Esophagus muscularis mucosa (tissue), 4 donors: ENCODE measurements at regions not wholly inside any gene's neighbourhood (a gene's known extent, or its start where the extent isn't known, plus 50 kb on each side); places are given as distances from the start of the nearest gene placed in this dataset.
"Not testable (repeated sequence)": the region's sequence is repeated elsewhere in the genome, so short reads cannot be mapped to it uniquely, and the experiment has no call there.

Source experiments
- DNase-seq: peaks from one replicate; pipeline ENCODE4 v3.0.0-alpha.2; 2017; ENCODE audit errors: extremely low spot score
- H3K27ac ChIP-seq, 4 donors: fragments of 200-600 bp; sonication (generic); replicated peaks in 1 of 4; 1 replicate in 3 of 4; 2 replicates in 1 of 4; pipeline ENCODE4 v1.5.1; 2016 to 2019; ENCODE audit warnings: mild to moderate bottlenecking in 1 of 4
- H3K27me3 ChIP-seq, 4 donors: fragments of 200-600 bp; sonication (generic); one replicate each; pipeline versions ENCODE4 v1.5.1 to v1.6.0; 2016 to 2019
- H3K36me3 ChIP-seq, 4 donors: fragments of 200-600 bp; sonication (generic); one replicate each; pipeline ENCODE4 v1.5.1; 2016 to 2019
- H3K4me1 ChIP-seq, 4 donors: fragments of 200-600 bp; sonication (generic); one replicate each; pipeline ENCODE4 v1.5.1; 2016 to 2019
- H3K4me3 ChIP-seq, 4 donors: fragments of 200-600 bp; sonication (generic); 1 replicate in 2 of 4; 2 replicates in 2 of 4; pipeline ENCODE4 v1.5.1; 2016 to 2019; ENCODE audit warnings: mild to moderate bottlenecking in 4 of 4, moderate library complexity in 1 of 4
- H3K9me3 ChIP-seq, 4 donors: fragments of 200-600 bp; sonication (generic); 1 replicate in 3 of 4; 2 replicates in 1 of 4; pipeline ENCODE4 v1.5.1; 2016 to 2019
- CTCF ChIP-seq, 3 experiments: fragments of 200-600 bp in 2 of 3; fragments of 450-650 bp in 1 of 3; sonication (generic) in 2 of 3; IDR thresholded peaks; one replicate each; pipeline ENCODE4 v1.5.1; 2017 to 2019; ENCODE audit warnings: antibody characterized with exemption in 3 of 3, mild to moderate bottlenecking in 2 of 3, moderate library complexity in 1 of 3
- EP300 ChIP-seq: sonication (generic); formaldehyde crosslinking; IDR thresholded peaks from one replicate; pipeline ENCODE4 v1.6.1; 2017; ENCODE audit warnings: antibody characterized with exemption
- POLR2A ChIP-seq: fragments of 450-650 bp; IDR thresholded peaks from one replicate; pipeline ENCODE4 v1.6.1; 2017; ENCODE audit warnings: antibody characterized with exemption, moderate library complexity, mild to moderate bottlenecking, low read depth
- POLR2AphosphoS5 ChIP-seq, 2 donors: sonication (generic); formaldehyde crosslinking; IDR thresholded peaks; one replicate each; pipeline ENCODE4 v1.6.1; 2017; ENCODE audit warnings: antibody characterized with exemption in 2 of 2
- WGBS: methylation state at CpG from one replicate; pipeline ENCODE4 v1.1.5; 2018; 5-methylcytosine and 5-hydroxymethylcytosine counted together
- intact Hi-C: fragments of 100-400 bp; cut with DNase I; formaldehyde crosslinking; loops from one replicate; pipeline ENCODE4 v1.15.1; 2023

DNA sequence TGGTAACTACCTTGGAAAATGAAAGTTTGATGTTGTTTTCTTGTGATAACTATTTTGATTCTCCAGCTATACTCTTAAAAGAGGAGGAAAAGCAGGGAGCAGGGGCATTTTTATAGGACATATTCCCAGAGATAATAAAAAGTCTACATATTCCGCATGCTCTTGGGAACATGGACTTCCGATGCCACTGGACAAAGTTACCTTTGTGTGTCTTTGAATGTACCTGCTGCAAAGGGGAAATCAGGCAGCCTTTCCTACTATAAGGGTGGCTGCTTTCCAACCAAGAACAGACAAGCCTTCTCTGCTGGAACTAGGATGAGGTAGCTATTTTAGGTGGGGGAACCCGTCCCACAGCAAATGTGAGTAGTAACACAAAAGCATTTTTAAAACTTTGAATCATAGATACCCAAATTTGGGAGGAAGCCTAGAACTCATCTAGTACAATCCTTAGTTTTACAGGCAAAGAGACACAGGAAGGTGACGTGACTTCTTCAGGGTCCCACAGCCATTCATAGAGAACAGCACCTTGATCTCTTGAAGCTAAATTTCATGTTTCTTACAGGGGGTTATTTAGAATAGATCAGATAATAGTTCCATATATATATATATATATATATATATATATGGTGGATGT lies 179.9 kb downstream of the FASLG start:
- no peaks in the 10 kb centered on the region for H3K27me3 ChIP-seq
- no peaks in the 10 kb centered on the region for H3K36me3 ChIP-seq
- no peak overlapping the region for H3K4me3 ChIP-seq
- DNase-seq: no peak
- H3K4me1 ChIP-seq: peaks cover 0 to 12% (median 8%) of the 10 kb centered on the region in 4 donors
- TF ChIP-seq POLR2A (no peak), EP300 (no peak), POLR2AphosphoS5 (IDR thresholded peaks at IDR 0.05) (no peak), CTCF (IDR thresholded peaks at IDR 0.05) (no peak)
- no peaks in the 10 kb centered on the region for H3K9me3 ChIP-seq
- intact Hi-C loops: no loop called here
- no peak overlapping the region for H3K27ac ChIP-seq
- WGBS: 97% methylated on average over 4 of the region's 4 CpGs

DNA sequence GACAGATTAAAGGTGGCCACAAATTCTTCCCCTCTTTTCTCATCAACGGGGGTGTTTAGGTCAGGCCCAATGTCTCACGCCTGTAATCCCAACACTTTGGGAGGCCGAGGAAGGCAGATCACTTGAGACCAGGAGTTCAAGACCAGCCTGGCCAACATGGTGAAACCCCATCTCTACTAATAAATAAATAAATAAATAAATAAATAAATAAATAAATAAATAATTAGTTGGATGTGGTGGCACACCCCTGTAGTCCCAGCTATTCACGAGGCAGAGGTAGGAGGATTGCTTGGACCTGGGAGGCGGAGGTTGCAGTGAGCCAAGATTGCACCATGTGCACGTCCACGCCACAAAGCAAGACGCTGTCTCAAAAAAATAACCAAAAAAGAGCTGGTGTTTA lies 180.7 kb downstream of the FASLG start:
- WGBS: 95% methylated on average over 8 of the region's 8 CpGs
- DNase-seq, H3K4me3 ChIP-seq, H3K27me3 ChIP-seq, H3K36me3 ChIP-seq, H3K27ac ChIP-seq, intact Hi-C loops, H3K9me3 ChIP-seq: not testable (repeated sequence)
- H3K4me1 ChIP-seq: peaks cover 0 to 15% (median 8%) of the 10 kb centered on the region in 4 donors

DNA sequence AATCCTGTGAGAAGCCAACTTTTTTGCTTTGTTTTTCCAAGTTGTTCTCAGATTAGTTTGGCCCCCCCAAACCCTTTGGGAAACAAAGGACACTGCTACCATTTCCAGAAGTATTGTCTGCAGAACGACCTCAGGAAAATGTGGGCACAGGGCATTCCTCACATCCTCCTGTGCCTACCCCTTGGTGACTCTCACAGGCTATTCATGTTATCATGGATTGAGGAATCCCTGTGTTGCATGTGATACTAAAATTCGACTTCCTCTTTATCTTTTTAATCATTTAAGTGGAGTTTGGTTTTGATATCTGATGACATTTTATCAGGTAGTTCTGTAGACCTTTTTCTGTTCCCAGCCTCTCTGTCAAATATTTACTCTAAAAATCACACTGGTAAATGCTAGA lies 184.5 kb downstream of the FASLG start:
- intact Hi-C loops: no loop called here
- peaks cover 0 to 15% (median 8%) of the 10 kb centered on the region in 4 donors for H3K4me1 ChIP-seq
- 46% methylated on average over 2 of the region's 2 CpGs for WGBS

DNA sequence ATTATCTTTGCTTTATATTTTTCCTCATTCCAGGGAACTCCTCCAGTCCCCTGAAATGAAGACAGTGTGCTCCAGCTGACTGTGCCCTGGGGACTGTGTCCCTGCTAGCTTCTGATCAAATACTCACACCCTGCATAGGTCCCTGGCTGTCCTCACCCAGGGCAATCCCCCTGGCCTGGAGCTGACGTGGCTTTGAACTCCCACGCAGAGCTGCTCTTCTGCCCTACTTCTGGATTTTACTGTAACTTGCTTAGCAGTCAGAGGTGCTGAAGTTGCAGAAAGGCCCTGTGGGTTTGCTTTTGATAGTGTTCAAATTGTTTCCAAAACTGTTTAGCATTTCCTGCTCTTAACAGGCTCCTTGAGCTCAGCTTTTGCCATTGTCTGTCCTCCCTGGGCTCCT lies 186.5 kb downstream of the FASLG start:
- no peak overlapping the region for H3K4me3 ChIP-seq
- intact Hi-C loops: no loop called here
- no peak overlapping the region for H3K27ac ChIP-seq
- WGBS: 72% methylated on average over 2 of the region's 2 CpGs
- TF ChIP-seq POLR2A (no peak), EP300 (no peak), CTCF (IDR thresholded peaks at IDR 0.05) (no peak), POLR2AphosphoS5 (IDR thresholded peaks at IDR 0.05) (no peak)
- no peaks in the 10 kb centered on the region for H3K9me3 ChIP-seq
- no peaks in the 10 kb centered on the region for H3K27me3 ChIP-seq
- H3K36me3 ChIP-seq: no peaks in the 10 kb centered on the region
- H3K4me1 ChIP-seq: peaks cover 0 to 15% (median 8%) of the 10 kb centered on the region in 4 donors
- no peak for DNase-seq

More for the DNA sequence above, 184.5 kb downstream of the FASLG start:
- no peak for DNase-seq
- H3K4me3 ChIP-seq: no peak overlapping the region
- no peak for TF ChIP-seq CTCF (IDR thresholded peaks at IDR 0.05)
- TF ChIP-seq POLR2AphosphoS5 (IDR thresholded peaks at IDR 0.05): no peak
- TF ChIP-seq EP300: no peak
- no peak for TF ChIP-seq POLR2A
- H3K36me3 ChIP-seq: no peaks in the 10 kb centered on the region
- no peaks in the 10 kb centered on the region for H3K27me3 ChIP-seq
- no peaks in the 10 kb centered on the region for H3K9me3 ChIP-seq
- no peak overlapping the region for H3K27ac ChIP-seq

GRCh38 chr1:172845865-172846264 lies 187.0 kb downstream of the FASLG start:
- no peak for TF ChIP-seq POLR2A
- no peak for TF ChIP-seq CTCF (IDR thresholded peaks at IDR 0.05)
- TF ChIP-seq POLR2AphosphoS5 (IDR thresholded peaks at IDR 0.05): no peak
- TF ChIP-seq EP300: no peak
- no peak for DNase-seq
- WGBS: 90% methylated on average over 2 of the region's 2 CpGs
- no peak overlapping the region for H3K4me3 ChIP-seq
- H3K4me1 ChIP-seq: peaks cover 0 to 15% (median 8%) of the 10 kb centered on the region in 4 donors
- no peaks in the 10 kb centered on the region for H3K9me3 ChIP-seq
- no peak overlapping the region for H3K27ac ChIP-seq
- H3K36me3 ChIP-seq: no peaks in the 10 kb centered on the region
- H3K27me3 ChIP-seq: no peaks in the 10 kb centered on the region
- intact Hi-C loops: no loop called here

DNA sequence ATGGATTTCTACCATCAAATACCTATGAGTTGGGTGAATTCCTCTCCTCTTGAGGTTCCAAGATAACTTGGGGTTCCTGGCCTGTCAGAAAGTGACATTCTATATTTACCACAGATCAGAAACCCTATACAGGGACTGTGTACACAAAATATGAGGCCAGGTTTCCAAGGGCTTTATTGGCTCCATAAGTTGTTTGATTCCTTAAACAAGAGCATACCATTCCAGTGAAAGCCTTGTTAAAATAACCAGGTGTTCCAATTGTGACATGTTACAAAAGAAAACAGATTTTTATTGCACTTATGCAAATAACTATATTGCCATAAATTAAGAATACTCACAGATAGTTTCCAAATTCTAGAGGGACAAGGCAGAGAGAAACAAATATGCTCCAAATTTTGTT lies 188.9 kb downstream of the FASLG start:
- H3K9me3 ChIP-seq, DNase-seq, H3K4me3 ChIP-seq, intact Hi-C loops, H3K27me3 ChIP-seq, H3K36me3 ChIP-seq, H3K27ac ChIP-seq: not testable (repeated sequence)
- peaks cover 0 to 12% (median 8%) of the 10 kb centered on the region in 4 donors for H3K4me1 ChIP-seq
